ENCODE measurements at regions not wholly inside any gene's neighbourhood (a gene's known extent, or its start where the extent isn't known, plus 50 kb on each side); places are given as distances from the start of the nearest gene placed in this dataset.

DNA sequence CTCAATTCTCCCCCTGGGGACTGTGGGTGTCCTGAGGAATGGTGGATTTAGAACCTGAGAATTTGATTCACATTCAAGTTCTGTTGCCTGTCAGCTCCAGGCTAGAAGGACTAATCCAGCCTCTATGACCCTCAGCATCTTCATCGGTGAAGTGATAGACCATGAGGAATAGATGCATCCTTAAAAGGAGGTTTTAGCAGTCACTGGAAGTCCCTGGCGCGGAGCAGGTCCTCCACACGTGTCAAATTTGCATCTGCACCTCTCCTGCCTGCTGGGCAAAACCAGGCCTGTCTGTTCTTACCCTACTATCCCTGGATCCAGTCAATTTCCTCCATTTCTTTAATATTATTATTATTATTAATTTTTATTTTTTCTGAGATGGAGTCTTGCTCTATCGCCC, 808.4 kb downstream of the TBC1D22A start:
- no peak for TF ChIP-seq CTCF (IDR thresholded peaks at IDR 0.05)
- no peak for TF ChIP-seq POLR2A (IDR thresholded peaks at IDR 0.05)
- TF ChIP-seq EP300 (IDR thresholded peaks at IDR 0.05): no peak
